ES-I3 (cell line): ENCODE measurements at regions not wholly inside any gene's neighbourhood (a gene's known extent, or its start where the extent isn't known, plus 50 kb on each side); places are given as distances from the start of the nearest gene placed in this dataset.
"Not testable (repeated sequence)": the region's sequence is repeated elsewhere in the genome, so short reads cannot be mapped to it uniquely, and the experiment has no call there.

Source experiments
- H3K36me3 ChIP-seq: 2 replicates; pipeline ENCODE4 v1.6.1; 2013; ENCODE audit warnings: mild to moderate bottlenecking, low read length, control low read depth, moderate library complexity; ENCODE audit not compliant: insufficient read depth
- H3K4me1 ChIP-seq: 2 replicates; pipeline ENCODE4 v1.6.1; 2013; ENCODE audit warnings: mild to moderate bottlenecking, control low read depth, low read length; ENCODE audit not compliant: insufficient read depth
- H3K9ac ChIP-seq: 2 replicates; pipeline ENCODE4 v1.6.1; 2013; ENCODE audit warnings: low read depth, mild to moderate bottlenecking, low read length, moderate library complexity
- H3K9me3 ChIP-seq: 2 replicates; pipeline ENCODE4 v1.6.1; 2013; ENCODE audit warnings: mild to moderate bottlenecking, low read length, moderate library complexity; ENCODE audit not compliant: control insufficient read depth, insufficient read depth

DNA sequence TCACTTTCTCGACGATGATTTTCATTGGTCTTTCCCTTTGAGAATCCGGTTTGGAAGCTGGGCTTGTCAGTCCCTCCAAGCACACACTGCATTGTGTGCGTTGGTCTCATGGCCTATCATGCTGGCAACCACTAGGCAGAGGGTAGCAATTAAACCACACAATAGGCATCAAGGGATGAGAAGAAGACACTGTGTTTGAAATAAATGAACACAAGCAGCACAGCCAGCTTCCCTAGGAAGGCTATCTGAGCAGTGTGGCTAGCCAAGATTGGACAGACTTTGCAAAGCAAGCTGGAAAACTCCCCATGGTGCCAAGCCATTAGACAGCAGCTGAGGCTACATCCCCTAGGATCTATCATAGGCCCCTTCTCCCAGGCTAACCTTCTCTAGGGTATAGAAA, 288.7 kb downstream of the NUF2 start:
- no peaks in the 10 kb centered on the region for H3K36me3 ChIP-seq
- H3K9me3 ChIP-seq: no peaks in the 10 kb centered on the region
- peaks cover 5% of the 10 kb centered on the region; the same call in 1 of the 2 replicates for H3K4me1 ChIP-seq
- H3K9ac ChIP-seq: no peak overlapping the region

GRCh38 chr1:163614361-163614760, 292.6 kb downstream of the NUF2 start:
- H3K4me1 ChIP-seq: peaks cover 5% of the 10 kb centered on the region; the same call in 1 of the 2 replicates
- H3K9me3 ChIP-seq: no peaks in the 10 kb centered on the region
- H3K9ac ChIP-seq: no peak overlapping the region
- H3K36me3 ChIP-seq: no peaks in the 10 kb centered on the region; the same call in 1 of the 2 replicates

- no peaks in the 10 kb centered on the region for H3K4me1 ChIP-seq
- H3K9ac ChIP-seq: no peak overlapping the region
- H3K36me3 ChIP-seq: no peaks in the 10 kb centered on the region
- peaks cover 2% of the 10 kb centered on the region; the same call in 1 of the 2 replicates for H3K9me3 ChIP-seq
These were observed 306.4 kb downstream of the NUF2 start for GRCh38 chr1:163628034-163628773.

- Histone ChIP-seq H3K36me3 (no peaks in the 10 kb centered on the region), H3K9ac (no peak overlapping the region)
These were observed 310.5 kb downstream of the NUF2 start for GRCh38 chr1:163632269-163632668.

DNA sequence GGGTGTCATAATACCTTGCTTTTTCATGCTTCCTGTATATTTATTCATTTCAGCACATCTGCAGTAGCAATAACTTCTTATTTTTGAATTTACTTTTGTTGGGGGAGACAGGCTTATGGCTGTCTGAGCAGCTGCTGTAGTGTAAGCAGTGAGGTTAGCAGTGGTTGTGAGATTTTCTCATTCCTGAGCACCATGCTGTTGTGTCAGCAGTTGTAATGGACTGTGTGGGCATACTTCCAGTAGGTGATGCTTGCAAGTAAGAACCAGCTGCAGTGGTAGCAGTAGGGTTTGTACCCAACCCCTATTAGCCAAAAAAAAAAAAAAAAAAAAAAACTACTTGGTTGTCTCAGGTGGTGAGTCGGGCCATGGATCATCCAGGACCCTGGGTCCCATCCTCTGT, 311.6 kb downstream of the NUF2 start:
- Histone ChIP-seq H3K36me3 (no peaks in the 10 kb centered on the region), H3K9ac (no peak overlapping the region), H3K4me1 (no peaks in the 10 kb centered on the region), H3K9me3 (peaks cover 2% of the 10 kb centered on the region; the same call in 1 of the 2 replicates)

More at GRCh38 chr1:163632269-163632668, 310.5 kb downstream of the NUF2 start:
- no peaks in the 10 kb centered on the region for H3K4me1 ChIP-seq
- peaks cover 2% of the 10 kb centered on the region; the same call in 1 of the 2 replicates for H3K9me3 ChIP-seq

- not testable (repeated sequence) for H3K36me3 ChIP-seq
- H3K9ac ChIP-seq: peak overlapping the region; percentile 33; the same call in 1 of the 2 replicates
These were observed 323.9 kb downstream of the NUF2 start for GRCh38 chr1:163645676-163646075.

GRCh38 chr1:163650624-163651023, 328.9 kb downstream of the NUF2 start:
- Histone ChIP-seq H3K36me3 (no peaks in the 10 kb centered on the region; the same call in 1 of the 2 replicates), H3K9ac (no peak overlapping the region), H3K4me1 (no peaks in the 10 kb centered on the region), H3K9me3 (no peaks in the 10 kb centered on the region; the same call in 1 of the 2 replicates)

More at GRCh38 chr1:163645676-163646075, 323.9 kb downstream of the NUF2 start:
- not testable (repeated sequence) for H3K4me1 ChIP-seq, H3K9me3 ChIP-seq

- Histone ChIP-seq H3K36me3 (no peaks in the 10 kb centered on the region; the same call in 1 of the 2 replicates), H3K9me3 (no peaks in the 10 kb centered on the region; the same call in 1 of the 2 replicates), H3K9ac (no peak overlapping the region), H3K4me1 (no peaks in the 10 kb centered on the region)
These were observed 330.7 kb downstream of the NUF2 start for GRCh38 chr1:163652441-163652840.

DNA sequence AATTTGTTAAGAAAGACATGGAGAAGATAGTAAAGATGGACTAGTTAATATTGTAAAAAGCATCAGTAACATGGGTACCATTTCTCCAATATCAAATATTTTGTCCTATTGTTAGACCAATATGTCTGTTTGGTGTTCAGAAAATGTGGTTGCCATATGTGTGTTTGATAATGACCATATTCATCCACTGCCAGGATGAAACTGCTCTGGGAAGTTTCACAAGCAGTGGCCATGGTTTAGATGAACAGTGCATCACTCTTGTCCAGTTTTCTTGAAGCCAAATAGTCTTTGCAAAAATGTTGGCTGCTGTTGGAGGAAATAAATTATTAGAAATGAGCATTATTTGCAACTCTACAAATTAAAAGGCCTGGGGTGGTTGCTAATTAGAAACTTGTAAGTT, 333.8 kb downstream of the NUF2 start:
- Histone ChIP-seq H3K36me3 (no peaks in the 10 kb centered on the region; the same call in 1 of the 2 replicates), H3K4me1 (no peaks in the 10 kb centered on the region), H3K9me3 (no peaks in the 10 kb centered on the region), H3K9ac (no peak overlapping the region)

DNA sequence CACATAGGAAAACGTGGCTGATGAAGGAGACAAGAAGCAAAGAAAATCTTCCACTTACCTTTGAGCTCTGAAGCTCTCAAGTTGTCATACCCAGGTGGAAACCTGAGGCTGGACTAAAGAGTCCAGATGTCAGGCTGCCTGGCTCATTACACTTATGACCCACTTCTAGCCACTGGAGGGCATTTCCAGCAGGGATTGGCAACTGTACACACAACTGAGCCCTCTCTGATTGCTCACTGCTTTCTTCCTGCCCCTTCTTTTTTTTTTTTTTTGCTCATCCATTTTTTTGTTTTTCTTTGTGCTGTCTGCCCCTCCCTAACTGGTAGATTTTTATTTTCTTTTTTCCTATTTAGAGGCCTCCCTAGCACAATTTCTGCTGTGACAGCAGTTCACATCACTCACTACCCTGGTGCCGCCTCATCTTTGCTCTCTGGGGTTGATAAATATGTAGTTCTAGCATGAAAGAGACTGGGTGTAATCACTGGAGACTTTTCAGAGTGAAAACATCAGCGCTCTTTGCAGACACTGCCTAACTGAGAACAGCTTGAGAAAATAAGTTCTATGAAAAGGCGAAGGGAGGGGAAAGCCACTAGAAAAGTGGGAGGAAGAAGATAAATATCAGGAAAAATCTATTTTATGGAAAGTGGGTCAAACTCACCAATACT, 334.5 kb downstream of the NUF2 start:
- H3K9me3 ChIP-seq: no peaks in the 10 kb centered on the region
- no peak overlapping the region for H3K9ac ChIP-seq
- H3K4me1 ChIP-seq: no peaks in the 10 kb centered on the region
- no peaks in the 10 kb centered on the region; the same call in 1 of the 2 replicates for H3K36me3 ChIP-seq

DNA sequence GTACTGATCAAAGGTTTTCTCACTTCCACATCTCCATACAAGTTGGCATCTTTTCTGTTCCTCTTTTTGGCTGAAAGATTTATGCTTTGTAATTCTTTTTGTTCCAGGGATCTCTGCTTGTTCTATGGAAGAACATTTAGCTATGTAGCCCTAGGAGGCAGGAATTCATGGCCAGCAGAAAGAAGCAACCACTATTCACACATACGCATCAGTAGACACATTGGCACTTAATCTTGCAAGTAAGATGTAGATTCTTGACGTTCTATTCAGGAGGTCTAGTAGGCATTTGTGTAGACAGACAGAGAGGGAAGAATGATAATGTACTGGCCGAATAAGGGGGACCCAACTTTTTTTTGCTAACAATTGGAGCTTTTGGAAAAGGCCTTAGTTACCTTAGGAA, 336.0 kb downstream of the NUF2 start:
- H3K36me3 ChIP-seq: no peaks in the 10 kb centered on the region; the same call in 1 of the 2 replicates
- H3K4me1 ChIP-seq: no peaks in the 10 kb centered on the region
- H3K9me3 ChIP-seq: no peaks in the 10 kb centered on the region
- H3K9ac ChIP-seq: no peak overlapping the region

GRCh38 chr1:163661391-163661790, 339.6 kb downstream of the NUF2 start:
- Histone ChIP-seq H3K9me3 (no peaks in the 10 kb centered on the region), H3K4me1 (no peaks in the 10 kb centered on the region), H3K9ac (no peak overlapping the region), H3K36me3 (no peaks in the 10 kb centered on the region)

GRCh38 chr1:163664671-163665335, 343.0 kb downstream of the NUF2 start:
- no peak overlapping the region for H3K9ac ChIP-seq
- no peaks in the 10 kb centered on the region for H3K9me3 ChIP-seq
- no peaks in the 10 kb centered on the region for H3K4me1 ChIP-seq
- H3K36me3 ChIP-seq: no peaks in the 10 kb centered on the region

GRCh38 chr1:163668472-163668871, 346.7 kb downstream of the NUF2 start:
- Histone ChIP-seq H3K9me3 (no peaks in the 10 kb centered on the region), H3K4me1 (no peaks in the 10 kb centered on the region), H3K36me3 (no peaks in the 10 kb centered on the region), H3K9ac (no peak overlapping the region)
